ENCODE measurements at regions not wholly inside any gene's neighbourhood (a gene's known extent, or its start where the extent isn't known, plus 50 kb on each side); places are given as distances from the start of the nearest gene placed in this dataset.

GRCh38 chr14:82238649-82239048 is 705.0 kb upstream of the SEL1L start:
- no peak for TF ChIP-seq CTCF (conservative IDR thresholded peaks at IDR 0.05; ENCODE audit: low read length)
- no peak for TF ChIP-seq EZH2phosphoT487 (IDR thresholded peaks at IDR 0.05; ENCODE audit: borderline replicate concordance, low read depth, low read length)

All from OCI-LY7 (cell line).